GM12874 (cell line): ENCODE measurements at regions not wholly inside any gene's neighbourhood (a gene's known extent, or its start where the extent isn't known, plus 50 kb on each side); places are given as distances from the start of the nearest gene placed in this dataset.

ENCODE experiments used
- CTCF ChIP-seq: IDR thresholded peaks from 2 replicates; pipeline ENCODE4 v1.5.1; 2011; ENCODE audit warnings: low read depth, mild to moderate bottlenecking, control low read depth, low read length, moderate library complexity; ENCODE audit not compliant: insufficient read depth

- no peak for TF ChIP-seq CTCF
Observed at GRCh38 chr1:199698222-199698621, 329.3 kb upstream of the NR5A2 start.

GRCh38 chr1:199700551-199700950, 327.0 kb upstream of the NR5A2 start:
- TF ChIP-seq CTCF: no peak

GRCh38 chr1:199701726-199702125, 325.8 kb upstream of the NR5A2 start:
- TF ChIP-seq CTCF: no peak

GRCh38 chr1:199704231-199704630, 323.3 kb upstream of the NR5A2 start:
- no peak for TF ChIP-seq CTCF

- no peak for TF ChIP-seq CTCF
Observed at GRCh38 chr1:199705825-199706224, 321.7 kb upstream of the NR5A2 start.

GRCh38 chr1:199706826-199707606, 320.5 kb upstream of the NR5A2 start:
- no peak for TF ChIP-seq CTCF

GRCh38 chr1:199710974-199711373, 316.5 kb upstream of the NR5A2 start:
- no peak for TF ChIP-seq CTCF
